ENCODE measurements at regions not wholly inside any gene's neighbourhood (a gene's known extent, or its start where the extent isn't known, plus 50 kb on each side); places are given as distances from the start of the nearest gene placed in this dataset.

GRCh38 chr2:118755384-118755783 is 92.1 kb downstream of the EN1 start:
- TF ChIP-seq CTCF (IDR thresholded peaks at IDR 0.05) (no peak), EZH2 (IDR thresholded peaks at IDR 0.05) (no peak)

Data from neural progenitor cell (in vitro differentiated cells).